GM19395 (cell line): ENCODE measurements at regions not wholly inside any gene's neighbourhood (a gene's known extent, or its start where the extent isn't known, plus 50 kb on each side); places are given as distances from the start of the nearest gene placed in this dataset.

ENCODE experiments used
- ATAC-seq: cut with Tn5 transposase; IDR thresholded peaks from one replicate; pipeline ENCODE4 v1.9.1; 2021; ENCODE audit warnings: mild to moderate bottlenecking, moderate library complexity; ENCODE audit not compliant: unreplicated experiment

DNA sequence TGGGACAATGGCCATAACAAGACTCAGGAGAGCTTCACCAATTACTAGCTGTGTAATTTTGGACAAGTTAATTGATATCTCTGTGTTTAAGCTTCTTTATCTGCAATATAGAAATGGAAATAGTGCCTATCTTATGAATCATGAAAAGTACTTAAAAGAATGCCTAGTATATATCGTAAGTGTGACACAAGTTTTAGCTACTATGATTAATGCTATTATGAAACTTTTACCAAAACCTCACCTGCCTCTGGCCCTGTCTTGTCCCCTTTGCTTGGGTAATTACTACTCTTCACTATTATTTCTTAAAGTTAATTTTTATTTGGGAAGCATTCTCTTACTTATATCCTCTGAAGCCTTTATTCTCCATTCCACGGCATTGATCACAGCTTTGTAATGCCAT, 75.0 kb upstream of the NETO1 start:
- no peak for ATAC-seq

DNA sequence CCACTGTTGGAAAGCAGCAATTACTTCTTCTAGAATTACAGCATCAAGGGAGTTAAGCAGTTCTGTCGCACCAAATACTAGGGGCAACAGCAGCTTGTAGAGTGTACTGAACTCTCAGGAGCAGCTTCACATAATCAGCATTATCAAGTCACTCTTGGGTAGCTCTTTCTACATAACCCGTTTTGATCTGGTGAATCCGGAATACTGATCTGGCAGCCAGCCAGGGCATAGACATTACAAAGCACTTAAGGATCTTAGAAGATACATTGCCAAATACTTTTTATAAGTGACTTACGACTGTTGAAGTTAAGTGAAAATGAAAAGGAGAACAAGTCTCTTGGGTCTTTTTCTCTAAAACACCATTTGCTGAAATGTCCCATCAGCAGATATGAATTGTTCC, 73.2 kb upstream of the NETO1 start:
- no peak for ATAC-seq

DNA sequence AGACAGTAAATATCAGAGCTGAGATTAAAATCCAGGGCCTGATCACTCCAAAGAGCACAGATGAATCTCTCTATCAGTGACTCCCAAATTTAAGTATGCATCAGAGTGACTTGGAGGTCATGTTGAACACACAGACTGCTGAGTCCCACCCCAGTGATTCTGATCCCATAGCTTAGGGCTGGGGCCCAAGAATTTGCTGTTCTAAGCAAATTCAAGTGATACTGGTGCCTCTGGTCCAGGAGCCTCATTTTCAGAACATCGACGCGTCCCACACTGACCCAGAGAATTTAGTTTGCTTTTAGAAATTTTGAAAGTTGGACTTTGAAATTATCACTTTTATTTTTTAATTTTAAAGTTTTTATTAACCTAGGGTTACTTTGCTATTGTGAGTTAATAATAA, 72.7 kb upstream of the NETO1 start:
- no peak for ATAC-seq

DNA sequence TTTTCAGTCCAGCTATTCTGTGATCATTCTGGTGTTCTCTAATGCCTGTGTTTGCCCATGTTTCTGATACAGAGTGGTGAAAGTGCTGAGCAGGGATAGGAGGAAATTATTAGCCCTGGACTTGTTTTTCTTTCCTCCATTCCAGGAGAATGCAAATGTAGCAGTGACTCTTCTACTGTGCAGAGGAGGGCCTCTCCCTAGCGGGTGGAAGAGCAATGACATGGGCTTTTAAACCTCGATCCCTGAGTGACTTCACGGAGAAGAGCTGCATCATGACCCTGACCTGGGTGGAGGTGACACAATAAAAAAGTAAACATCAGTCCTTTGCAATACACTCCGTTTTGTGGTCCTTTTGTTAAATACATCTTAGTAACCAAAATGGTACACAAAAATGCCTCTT, 68.0 kb upstream of the NETO1 start:
- ATAC-seq = no peak

DNA sequence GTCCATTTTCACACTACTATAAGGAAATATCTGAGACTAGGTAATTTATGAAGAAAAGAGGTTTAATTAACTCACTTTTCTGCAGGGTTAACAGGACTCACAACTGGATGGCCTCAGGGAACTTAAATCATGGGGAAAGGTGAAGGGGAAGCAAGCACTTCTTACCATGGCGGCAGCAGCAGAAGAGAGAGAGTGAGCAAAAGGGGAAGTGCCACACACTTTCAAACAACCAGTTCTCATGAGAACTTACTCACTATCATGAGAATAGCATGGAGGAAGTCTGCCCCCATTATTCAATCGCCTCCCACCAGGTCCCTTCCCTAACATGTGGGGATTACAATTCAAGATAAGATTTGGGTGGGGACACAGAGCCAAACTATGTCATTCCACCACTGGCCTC, 55.1 kb upstream of the NETO1 start:
- ATAC-seq = no peak
